HG02970 (cell line): ENCODE measurements at regions not wholly inside any gene's neighbourhood (a gene's known extent, or its start where the extent isn't known, plus 50 kb on each side); places are given as distances from the start of the nearest gene placed in this dataset.
"Not testable (repeated sequence)": the region's sequence is repeated elsewhere in the genome, so short reads cannot be mapped to it uniquely, and the experiment has no call there.

Experiments
- ATAC-seq: cut with Tn5 transposase; IDR thresholded peaks from one replicate; pipeline ENCODE4 v1.9.1; 2021; ENCODE audit warnings: mild to moderate bottlenecking, moderate library complexity, moderate number of reproducible peaks; ENCODE audit not compliant: unreplicated experiment, low FRiP score

DNA sequence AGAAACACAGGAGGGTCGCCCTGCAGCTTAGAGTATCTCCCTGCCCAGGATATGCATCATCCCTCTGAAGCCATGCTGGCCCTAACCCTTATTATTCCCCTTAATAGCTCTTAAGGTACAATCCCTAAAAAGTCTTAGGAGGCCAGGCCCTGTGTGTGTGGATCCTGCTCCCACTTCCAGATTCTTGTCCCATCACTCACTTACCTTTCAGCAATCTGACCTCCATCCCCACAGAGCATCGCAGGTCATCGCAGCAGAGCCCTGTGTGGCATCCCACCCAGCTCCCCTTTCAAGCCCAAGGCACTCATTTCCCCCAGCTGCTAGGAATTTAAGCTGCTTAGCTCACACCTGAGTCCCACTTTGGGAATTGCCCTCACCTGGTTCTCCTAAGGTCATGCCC is 223.8 kb upstream of the SMLR1 start:
- no peak for ATAC-seq

DNA sequence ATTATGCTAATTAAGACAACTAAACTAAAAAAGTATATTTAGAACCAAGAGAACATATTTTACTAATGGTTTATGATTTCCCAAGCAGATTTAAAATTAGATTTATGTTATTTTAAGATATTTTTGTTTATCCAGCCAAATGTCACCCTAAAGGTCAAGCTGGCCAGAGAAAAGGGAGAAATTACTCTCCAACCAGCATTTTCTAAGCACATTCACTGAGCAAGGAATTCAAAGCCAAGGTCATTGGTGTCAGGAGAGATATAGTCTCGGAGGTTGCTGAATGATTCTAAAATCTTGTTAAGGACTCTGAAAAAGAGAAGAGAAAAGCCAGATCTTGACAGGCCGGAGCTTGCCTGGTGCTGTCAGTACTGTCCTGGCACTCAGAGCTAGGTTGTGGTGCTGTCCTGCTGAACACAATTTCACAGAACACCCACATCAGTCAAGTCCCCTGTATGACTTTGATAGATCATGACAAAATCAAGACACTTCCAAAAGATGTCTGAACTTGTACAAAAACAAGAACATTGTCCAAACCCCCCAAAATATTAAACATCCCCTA is 222.3 kb upstream of the SMLR1 start:
- no peak for ATAC-seq

DNA sequence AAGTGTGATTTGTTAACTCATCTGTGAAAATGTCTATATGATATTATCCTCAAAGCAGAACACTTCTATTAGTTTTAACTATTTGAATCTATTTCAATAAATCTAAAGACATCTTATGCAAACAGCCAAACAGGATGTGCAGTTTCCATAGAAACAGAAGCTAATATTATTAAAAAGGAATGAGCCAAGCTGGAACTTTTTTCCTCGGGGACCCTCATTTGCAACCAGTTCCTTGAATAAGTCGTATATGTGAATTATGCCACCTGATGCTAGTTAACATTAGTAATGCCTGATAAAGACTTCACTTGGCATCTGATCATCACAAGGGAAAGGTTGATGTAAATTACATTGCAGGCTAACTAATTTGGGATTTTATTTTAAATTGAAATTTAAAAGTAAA is 216.9 kb upstream of the SMLR1 start:
- no peak for ATAC-seq

DNA sequence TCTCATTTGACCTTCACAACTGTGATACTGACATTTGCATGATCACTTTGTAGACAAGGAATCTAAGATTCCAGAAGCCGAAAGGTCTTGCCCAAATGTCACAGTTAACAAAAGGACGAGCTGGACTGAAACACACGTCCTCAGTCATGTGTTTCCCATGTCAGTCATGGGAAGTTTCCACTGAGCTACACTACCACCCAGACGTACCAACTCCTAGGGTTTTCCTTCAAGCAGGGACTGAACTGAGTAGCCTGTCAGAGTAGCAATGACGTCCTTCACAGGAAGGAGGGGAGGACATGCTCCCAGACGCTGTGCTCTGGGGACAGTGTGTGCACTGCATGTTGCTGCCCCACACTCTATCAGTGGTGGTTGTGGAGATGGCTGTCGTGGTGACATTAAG is 215.8 kb upstream of the SMLR1 start:
- ATAC-seq: no peak

DNA sequence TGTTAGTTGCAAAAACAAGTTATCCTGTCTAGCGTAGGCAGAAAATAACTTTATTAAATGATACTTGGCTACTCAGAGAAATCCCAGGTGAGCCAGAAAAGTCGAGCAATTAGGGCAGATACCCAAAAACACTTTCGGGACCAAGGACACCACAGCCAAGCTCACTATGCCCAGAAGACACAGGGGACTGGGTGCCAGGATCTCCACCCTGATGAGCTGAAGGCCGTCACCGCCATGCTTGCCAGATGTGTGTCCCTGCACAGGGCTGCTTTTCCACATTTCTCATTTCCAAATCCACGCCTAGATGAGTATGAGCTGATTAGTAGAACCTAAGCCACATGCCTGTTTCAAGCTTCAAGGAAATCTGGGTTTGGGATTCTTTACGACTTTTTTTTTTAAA is 214.0 kb upstream of the SMLR1 start:
- ATAC-seq: no peak

DNA sequence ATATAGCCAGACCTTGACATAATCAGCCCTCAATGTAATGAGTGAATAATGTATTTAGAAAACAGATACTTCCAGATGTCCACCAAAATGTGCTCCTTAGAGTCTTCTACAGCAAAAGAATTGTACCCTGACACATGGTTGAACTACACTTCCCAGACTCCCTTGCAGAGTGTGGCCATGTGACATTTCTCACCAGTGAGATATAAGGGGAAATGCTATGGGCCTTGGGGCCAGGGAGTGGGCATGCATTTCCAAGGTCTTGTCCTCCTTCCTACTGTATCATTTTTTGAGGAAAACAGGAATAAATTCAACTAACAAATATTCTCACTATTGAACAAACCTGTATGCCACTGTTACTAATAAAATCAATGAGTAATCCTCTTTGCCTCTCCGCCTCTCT is 211.4 kb upstream of the SMLR1 start:
- no peak for ATAC-seq

DNA sequence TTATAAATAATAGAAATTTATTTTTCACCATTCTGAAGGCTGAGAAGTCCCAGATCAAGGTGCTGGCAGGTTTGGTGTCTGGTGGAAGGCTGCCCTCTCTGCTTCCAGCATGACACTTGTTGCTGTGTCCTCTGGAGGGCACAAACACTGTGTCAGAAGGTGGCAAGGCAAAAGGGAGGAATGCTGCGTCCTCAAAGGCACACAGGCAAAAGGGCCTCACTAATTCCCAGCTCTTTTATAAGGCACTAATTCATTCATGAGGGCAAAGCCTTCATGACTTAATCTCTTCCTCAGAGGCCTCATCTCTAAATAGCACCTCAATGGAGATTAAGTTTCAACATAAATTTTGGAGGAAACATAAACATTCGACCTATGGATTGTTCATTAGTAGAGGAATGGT is 209.5 kb upstream of the SMLR1 start:
- no peak for ATAC-seq

DNA sequence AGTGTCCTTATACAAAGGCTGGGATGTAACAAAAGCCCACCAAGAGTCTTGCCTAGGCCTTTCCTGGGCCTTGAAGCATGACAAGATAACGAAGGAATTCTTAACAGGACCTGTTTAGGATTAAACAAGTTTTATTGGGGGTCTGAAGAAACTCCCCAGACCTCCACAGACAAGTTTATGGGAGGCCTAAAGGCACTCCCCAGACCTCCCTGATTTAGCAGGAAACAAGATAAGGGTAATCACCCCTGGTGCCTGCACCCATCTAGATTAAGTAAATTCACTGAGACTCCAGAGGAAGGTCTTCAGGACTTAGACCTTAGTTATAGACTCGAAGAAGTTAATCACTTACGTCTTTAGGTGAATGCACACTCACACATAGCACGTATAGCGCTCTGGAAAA is 208.4 kb upstream of the SMLR1 start:
- ATAC-seq: not testable (repeated sequence)

DNA sequence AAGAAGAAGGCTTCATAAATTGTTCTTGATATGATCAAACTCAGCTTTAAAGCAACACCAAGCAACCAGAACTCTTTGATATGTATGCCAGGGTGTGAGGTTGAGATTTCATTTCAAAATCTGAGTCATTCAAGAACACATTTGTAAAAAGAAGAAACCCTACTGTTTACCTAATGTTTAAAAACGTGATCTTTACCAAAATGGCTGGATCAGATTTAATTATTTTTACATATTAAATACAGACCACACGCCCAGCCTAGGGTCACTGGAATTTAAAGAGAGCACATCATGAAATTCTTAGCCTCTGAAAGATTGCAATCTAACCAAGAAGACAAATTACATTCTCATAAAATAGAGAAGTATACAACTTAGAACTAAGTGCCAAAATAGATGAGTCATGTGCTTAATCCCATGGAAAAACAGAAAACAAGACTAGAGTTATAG is 206.8 kb upstream of the SMLR1 start:
- ATAC-seq: no peak

DNA sequence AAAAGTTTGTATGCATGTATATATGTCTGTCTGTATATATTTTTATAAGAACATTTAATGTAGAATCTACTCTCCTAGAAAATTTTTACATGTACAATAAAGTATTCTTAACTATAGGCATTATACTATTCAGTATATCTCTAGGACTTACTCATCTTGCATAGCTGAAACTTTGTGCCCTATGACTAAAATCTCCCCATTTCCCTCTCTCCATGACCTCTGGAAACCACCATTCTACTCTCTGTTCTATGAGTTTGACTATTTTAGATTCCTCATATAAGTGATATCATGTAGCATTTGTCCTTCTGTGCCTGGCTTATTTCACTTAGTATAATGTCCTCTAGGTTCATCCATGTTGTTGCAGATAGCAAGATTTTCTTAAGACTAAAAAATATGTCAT is 205.1 kb upstream of the SMLR1 start:
- ATAC-seq: no peak

DNA sequence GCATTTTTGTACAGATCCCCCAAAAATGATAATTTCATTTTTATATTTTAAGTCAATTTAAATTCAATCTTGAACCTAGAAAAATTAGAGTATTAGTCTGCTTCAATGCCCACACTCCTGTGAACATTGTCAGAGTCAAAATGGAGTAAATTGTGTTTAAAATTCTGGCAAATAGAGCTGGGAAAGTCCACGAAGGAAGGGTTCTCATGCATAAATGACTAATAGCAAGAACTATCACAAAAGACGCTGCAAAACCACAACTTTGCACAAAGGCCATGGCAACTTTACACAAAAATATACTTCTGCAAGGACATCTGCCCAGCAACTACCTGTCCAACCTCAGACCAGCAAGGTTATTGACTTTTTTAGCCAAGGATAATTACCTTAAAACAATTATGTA is 203.2 kb upstream of the SMLR1 start:
- ATAC-seq: no peak

DNA sequence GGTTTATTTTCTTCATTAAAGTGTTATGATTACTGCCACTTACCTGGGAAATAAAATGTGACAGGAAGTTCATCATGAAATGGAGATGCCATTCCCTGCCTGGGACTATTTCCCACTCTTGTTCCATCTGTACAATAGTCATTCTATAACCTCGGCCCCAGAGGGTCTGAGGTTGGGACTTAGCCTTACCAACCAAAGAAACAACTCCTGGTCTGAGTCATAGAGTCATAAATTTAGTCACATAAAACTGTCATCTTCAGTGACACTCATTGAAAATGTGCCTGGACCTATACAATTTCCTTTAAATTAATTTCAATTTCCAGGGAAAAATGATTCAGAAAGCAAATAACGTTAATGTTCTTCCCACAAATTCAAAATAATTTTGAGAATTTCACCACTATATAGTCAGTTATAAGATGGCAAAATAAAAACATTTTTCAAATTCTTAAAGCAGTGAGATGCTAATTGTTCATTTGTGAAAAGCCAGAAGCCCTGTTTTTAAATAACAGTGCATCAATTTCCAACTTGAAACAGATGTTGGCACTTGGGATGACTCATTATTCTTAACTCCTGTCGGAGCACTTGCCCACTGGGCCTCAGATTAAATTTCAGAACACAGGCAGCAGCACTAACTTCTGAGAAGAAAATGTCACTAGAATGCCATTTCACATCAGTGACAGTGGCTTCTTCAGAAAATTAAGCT is 201.2 kb upstream of the SMLR1 start:
- ATAC-seq: no peak

DNA sequence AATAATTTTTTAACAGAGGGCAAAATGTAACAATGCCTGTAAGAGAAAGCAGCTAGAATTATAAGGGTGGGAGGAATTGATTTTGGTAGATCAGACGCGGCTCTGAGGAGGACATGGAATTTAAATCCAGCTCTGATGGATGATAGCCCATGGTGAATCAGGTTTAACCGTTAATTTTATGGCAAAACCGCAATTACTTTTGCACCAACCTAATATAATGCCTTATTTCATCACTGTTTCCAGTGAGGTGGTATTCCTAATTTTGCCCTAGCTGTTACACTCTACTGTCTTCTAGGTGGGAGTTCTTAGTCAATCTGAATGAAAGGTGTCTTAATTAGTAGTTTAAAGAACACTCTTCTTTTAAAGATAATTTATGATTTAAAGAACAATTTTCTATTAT is 198.3 kb upstream of the SMLR1 start:
- no peak for ATAC-seq

DNA sequence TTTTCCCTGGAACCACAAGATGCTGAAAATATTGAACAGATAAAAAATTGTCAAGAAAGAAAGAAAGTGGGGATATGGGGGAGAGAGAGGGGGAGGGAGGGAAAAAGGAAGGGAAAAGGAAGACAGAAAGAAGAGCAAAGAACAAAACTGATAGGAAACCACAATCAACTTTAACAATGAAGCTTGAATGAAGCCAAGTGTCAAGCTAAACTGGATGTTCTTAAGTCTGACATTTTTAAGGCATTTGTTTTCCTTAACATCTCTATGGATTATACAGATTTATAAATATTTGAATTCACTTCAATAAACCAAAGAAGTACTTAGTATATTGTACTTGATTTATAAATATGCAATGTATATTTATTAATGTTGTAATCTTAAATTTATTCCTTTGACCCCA is 197.6 kb upstream of the SMLR1 start:
- ATAC-seq: no peak

DNA sequence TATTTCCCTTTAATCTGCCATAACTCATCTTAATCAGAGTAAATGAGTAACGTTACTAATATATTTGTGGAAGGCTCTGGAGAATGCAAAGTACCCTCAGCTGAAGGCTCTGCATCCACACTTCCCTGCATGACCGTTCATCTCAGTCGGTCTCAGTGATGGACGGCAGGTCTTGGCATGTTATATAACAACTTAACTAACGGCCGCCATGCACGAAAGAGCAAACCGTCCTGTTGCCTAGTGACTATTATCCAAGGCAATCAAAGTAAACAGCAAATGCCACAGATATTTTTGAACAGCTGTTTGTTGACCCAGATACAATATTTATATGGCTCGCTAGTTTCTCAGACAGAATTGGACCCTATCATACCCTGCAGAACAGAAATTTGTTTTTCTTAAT is 194.9 kb upstream of the SMLR1 start:
- ATAC-seq: no peak

DNA sequence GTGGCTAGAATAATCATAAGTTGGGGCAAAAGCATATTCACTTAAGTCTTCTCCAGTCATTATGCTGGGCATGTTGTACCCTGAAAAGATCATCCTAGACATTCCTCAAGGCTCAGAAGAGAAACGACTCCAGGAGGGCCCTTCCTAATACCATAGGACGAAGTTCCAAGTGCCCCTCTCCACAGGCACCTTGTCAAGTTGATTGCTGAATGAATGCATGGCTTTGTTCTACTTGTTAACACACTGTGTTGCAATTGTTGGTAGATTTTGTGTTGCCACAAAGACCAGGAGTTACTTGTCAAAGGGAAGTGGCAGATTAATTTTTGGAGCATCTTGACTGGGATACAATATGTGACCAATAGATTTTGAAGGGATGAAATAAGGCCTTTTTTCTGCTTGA is 194.3 kb upstream of the SMLR1 start:
- ATAC-seq: no peak

DNA sequence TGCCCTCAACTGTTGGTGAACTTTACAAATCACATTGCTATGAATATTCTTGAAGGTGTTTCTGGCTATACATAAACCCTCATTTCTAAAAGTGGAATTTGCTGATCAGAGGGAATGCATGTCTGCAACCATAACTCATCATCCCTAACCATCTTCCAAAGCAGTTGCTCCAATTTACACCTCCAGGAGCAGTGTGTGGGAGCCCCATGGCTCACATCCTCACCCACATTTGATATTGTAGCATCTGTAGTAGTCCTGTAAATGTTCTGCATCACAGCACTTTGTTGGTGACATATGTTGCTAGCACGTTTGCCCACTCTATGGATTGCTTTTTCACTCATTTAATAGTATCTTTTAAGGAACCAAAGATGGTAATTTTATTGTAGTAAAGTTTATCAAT is 183.8 kb upstream of the SMLR1 start:
- ATAC-seq: no peak

DNA sequence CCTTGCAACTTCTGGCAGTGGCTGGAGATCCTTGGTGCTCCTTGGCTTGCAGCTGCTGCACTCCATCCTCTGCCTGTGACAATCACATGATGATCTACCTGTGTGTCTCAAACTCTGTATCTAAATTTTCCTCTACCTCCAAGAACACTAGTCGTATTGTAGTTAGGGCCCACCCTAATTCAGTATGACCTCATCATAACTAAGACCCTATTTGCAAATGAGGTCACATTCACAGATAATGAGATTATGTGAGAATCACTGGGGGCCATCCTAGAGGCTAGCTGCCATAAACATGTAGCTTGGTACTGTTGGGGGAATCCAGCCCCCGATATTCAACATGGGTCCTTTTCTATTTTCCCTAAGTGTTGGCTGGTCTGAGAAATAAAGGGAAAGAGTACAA is 183.0 kb upstream of the SMLR1 start:
- ATAC-seq: no peak

DNA sequence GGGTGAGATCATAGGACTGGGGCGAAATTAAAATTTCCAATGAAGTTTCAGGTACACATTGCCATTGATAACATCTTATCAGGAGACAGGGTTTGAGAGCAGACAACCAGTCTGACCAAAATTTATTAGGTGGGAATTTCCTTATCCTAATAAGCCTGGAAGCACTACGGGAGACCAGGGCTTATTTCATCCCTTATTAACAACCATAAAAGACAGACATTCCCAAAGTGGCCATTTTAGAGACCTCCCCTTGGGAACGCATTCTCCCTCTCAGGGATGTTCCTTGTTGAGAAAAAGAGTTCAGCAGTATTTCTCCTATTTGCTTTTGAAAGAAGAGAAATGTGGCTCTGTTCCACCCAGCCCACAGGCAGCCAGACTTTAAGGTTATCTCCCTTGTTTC is 182.4 kb upstream of the SMLR1 start:
- ATAC-seq: not testable (repeated sequence)

DNA sequence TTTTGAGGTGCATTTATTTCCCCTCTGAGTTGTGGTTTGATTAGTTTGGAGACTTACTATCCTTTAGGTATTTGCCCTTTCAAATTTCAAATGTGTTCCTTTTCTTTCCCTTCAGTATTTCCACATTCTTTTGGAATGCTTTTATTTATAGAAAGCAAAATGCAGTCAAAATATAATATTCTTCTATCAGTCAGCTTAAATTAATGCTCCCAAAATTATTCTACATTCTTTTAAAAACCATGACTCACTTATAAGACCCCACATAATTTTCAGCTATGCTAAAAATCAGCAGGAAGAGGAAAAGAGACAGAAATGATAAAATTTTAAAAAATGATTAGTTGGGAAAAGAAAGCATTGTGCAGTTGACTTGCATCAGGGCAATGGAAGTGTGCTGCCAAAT is 180.0 kb upstream of the SMLR1 start:
- no peak for ATAC-seq

DNA sequence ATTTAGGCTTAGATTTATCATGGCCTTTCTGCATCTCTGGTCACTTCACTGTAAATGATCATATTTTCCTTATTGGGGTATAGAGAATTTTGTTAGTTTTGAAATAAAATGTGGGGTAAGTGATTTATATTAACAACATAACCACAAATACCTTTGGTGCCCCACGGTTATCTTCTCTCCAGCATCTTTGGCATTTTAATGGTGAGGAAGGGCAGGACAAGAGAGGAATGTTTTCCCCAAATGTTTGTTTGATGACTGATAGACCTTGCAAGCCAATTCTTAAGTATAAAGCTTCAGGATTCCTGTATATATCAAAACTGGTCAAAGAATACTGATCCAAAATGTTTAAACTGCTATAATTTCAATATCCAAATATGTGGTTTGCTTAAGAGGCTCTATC is 171.6 kb upstream of the SMLR1 start:
- ATAC-seq: no peak

DNA sequence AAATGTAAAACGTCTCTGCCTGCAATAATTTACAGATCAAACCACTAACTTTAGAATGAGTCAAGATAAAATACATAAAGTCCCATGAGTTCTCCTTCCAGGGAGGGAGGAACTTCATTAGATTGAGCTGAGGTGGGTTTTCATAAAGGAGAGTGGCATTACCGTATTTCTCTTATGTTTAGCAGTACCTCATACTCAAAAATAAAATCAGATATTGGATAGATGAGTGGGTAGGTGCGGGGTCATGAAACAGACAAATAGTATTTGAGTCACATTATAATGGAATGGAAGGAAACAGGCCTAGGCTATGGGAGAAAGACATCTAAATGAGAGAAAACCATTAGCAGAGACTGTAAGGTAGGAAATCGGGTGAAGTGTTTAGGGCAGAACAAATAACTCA is 166.1 kb upstream of the SMLR1 start:
- no peak for ATAC-seq

DNA sequence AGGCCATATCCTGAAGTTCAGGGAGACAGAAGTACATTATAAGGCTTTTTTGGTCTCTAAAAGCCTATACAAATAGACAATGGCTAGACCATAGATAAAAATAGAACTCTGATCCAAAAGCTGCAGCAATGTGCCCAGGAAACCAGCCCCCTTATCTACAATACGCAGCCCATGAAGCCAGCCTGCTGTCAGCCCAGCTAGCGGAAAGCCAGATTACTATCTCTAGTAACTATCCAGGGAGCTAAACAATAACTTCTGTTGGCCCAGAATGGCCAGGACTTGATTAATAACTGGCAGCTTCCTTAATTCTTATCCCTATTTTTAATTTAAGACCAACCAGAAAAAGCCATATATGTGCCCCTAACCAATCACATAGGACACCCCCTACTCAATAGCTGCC is 160.4 kb upstream of the SMLR1 start:
- no peak for ATAC-seq
